22Rv1 (cell line): ENCODE measurements at regions not wholly inside any gene's neighbourhood (a gene's known extent, or its start where the extent isn't known, plus 50 kb on each side); places are given as distances from the start of the nearest gene placed in this dataset.

ENCODE experiments used
- ZFX ChIP-seq: fragments of 450-650 bp; IDR thresholded peaks from 2 replicates; pipeline ENCODE4 v1.6.1; 2017; ENCODE audit warnings: antibody characterized with exemption, borderline replicate concordance
- TF ChIP-seq, protein P1 (sequence below): fragments of 450-650 bp; IDR thresholded peaks from 2 replicates; pipeline ENCODE4 v1.5.1; 2017; ENCODE audit warnings: mild to moderate bottlenecking

DNA sequence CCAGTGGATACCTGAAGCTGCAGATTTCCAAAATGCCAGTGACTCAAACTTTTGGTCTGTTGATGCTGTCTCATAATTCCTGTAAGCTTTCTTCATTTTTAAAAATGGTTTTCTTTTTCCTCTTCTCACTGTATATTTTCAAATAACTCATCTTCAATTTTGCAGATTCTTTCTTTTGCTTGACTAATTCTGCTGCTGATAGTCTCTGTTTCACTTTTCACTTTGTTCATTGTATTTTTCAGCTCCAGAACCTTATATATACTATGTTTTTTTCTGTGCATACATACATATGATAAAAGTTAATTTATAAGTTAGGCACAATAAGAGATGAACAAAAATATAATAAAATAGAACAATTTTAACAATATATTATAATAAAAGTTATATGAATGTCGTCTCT lies 237.7 kb upstream of the GPRIN3 start:
- TF ChIP-seq, protein P1, sequence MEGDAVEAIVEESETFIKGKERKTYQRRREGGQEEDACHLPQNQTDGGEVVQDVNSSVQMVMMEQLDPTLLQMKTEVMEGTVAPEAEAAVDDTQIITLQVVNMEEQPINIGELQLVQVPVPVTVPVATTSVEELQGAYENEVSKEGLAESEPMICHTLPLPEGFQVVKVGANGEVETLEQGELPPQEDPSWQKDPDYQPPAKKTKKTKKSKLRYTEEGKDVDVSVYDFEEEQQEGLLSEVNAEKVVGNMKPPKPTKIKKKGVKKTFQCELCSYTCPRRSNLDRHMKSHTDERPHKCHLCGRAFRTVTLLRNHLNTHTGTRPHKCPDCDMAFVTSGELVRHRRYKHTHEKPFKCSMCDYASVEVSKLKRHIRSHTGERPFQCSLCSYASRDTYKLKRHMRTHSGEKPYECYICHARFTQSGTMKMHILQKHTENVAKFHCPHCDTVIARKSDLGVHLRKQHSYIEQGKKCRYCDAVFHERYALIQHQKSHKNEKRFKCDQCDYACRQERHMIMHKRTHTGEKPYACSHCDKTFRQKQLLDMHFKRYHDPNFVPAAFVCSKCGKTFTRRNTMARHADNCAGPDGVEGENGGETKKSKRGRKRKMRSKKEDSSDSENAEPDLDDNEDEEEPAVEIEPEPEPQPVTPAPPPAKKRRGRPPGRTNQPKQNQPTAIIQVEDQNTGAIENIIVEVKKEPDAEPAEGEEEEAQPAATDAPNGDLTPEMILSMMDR, result no peak
- TF ChIP-seq ZFX, result no peak
